HFFc6 (cell line): ENCODE measurements at regions not wholly inside any gene's neighbourhood (a gene's known extent, or its start where the extent isn't known, plus 50 kb on each side); places are given as distances from the start of the nearest gene placed in this dataset.

ENCODE experiments used
- DNase-seq: peaks from one replicate; pipeline ENCODE4 v3.0.0-alpha.2; 2018
- H3K27ac Mint-ChIP-seq: 2 replicates; pipeline ENCODE4 v1.8.0; 2020; ENCODE audit warnings: mild to moderate bottlenecking, mixed read lengths
- H3K27me3 Mint-ChIP-seq: 2 replicates; pipeline ENCODE4 v1.8.0; 2021; ENCODE audit warnings: mild to moderate bottlenecking, moderate library complexity, mixed read lengths; ENCODE audit not compliant: insufficient read depth
- H3K36me3 Mint-ChIP-seq: 2 replicates; pipeline ENCODE4 v1.8.0; 2021; ENCODE audit warnings: low read depth, mixed read lengths
- H3K4me1 Mint-ChIP-seq: 2 replicates; pipeline ENCODE4 v1.8.0; 2020; ENCODE audit warnings: low read depth, mixed read lengths
- H3K4me3 Mint-ChIP-seq: 2 replicates; pipeline ENCODE4 v1.8.0; 2020; ENCODE audit warnings: mild to moderate bottlenecking, moderate library complexity, mixed read lengths
- H3K9me3 Mint-ChIP-seq: 2 replicates; pipeline ENCODE4 v1.8.0; 2020; ENCODE audit warnings: mild to moderate bottlenecking, mixed read lengths
- CTCF ChIP-seq: fragments of 200-600 bp; sonication (generic); IDR thresholded peaks from 2 replicates; pipeline ENCODE4 v1.5.0; 2021; ENCODE audit warnings: antibody characterized with exemption, mild to moderate bottlenecking

- no peak overlapping the region for H3K4me3 Mint-ChIP-seq
- DNase-seq, result no peak
- H3K9me3 Mint-ChIP-seq, result no peaks in the 10 kb centered on the region; the same call in 1 of the 2 replicates
- no peak for TF ChIP-seq CTCF
- no peak overlapping the region for H3K27ac Mint-ChIP-seq
- no peaks in the 10 kb centered on the region for H3K36me3 Mint-ChIP-seq
- H3K4me1 Mint-ChIP-seq, result no peaks in the 10 kb centered on the region
- peaks cover 9% of the 10 kb centered on the region for H3K27me3 Mint-ChIP-seq
Observed at GRCh38 chr21:31609081-31609480, 50.4 kb upstream of the SOD1 start.

- no peaks in the 10 kb centered on the region; the same call in 1 of the 2 replicates for H3K9me3 Mint-ChIP-seq
- DNase-seq, result no peak
- no peak for TF ChIP-seq CTCF
- no peaks in the 10 kb centered on the region for H3K4me1 Mint-ChIP-seq
- no peak overlapping the region for H3K27ac Mint-ChIP-seq
- no peak overlapping the region for H3K4me3 Mint-ChIP-seq
- H3K27me3 Mint-ChIP-seq, result peaks cover 11% of the 10 kb centered on the region
- H3K36me3 Mint-ChIP-seq, result no peaks in the 10 kb centered on the region
Observed at GRCh38 chr21:31607791-31608190, 51.7 kb upstream of the SOD1 start.

- H3K9me3 Mint-ChIP-seq, result no peaks in the 10 kb centered on the region
- no peak overlapping the region for H3K4me3 Mint-ChIP-seq
- peaks cover 11% of the 10 kb centered on the region for H3K27me3 Mint-ChIP-seq
- no peak for TF ChIP-seq CTCF
- no peaks in the 10 kb centered on the region for H3K4me1 Mint-ChIP-seq
- H3K36me3 Mint-ChIP-seq, result no peaks in the 10 kb centered on the region
- no peak overlapping the region for H3K27ac Mint-ChIP-seq
- DNase-seq, result no peak
Observed at GRCh38 chr21:31606081-31606874, 53.2 kb upstream of the SOD1 start.

GRCh38 chr21:31604591-31605190 is 54.8 kb upstream of the SOD1 start:
- H3K27ac Mint-ChIP-seq, result no peak overlapping the region
- TF ChIP-seq CTCF, result peak; percentile 98
- H3K4me1 Mint-ChIP-seq, result no peaks in the 10 kb centered on the region
- no peak overlapping the region for H3K4me3 Mint-ChIP-seq
- peak; percentile 34 for DNase-seq
- H3K36me3 Mint-ChIP-seq, result no peaks in the 10 kb centered on the region
- peaks cover 11% of the 10 kb centered on the region for H3K27me3 Mint-ChIP-seq
- no peaks in the 10 kb centered on the region for H3K9me3 Mint-ChIP-seq

- Mint-ChIP-seq H3K4me1 (no peaks in the 10 kb centered on the region), H3K4me3 (no peak overlapping the region), H3K27me3 (peaks cover 6% of the 10 kb centered on the region), H3K36me3 (no peaks in the 10 kb centered on the region), H3K27ac (no peak overlapping the region), H3K9me3 (no peaks in the 10 kb centered on the region)
- no peak for TF ChIP-seq CTCF
- no peak for DNase-seq
Observed at GRCh38 chr21:31599563-31599962, 59.9 kb upstream of the SOD1 start.
